ENCODE measurements at regions not wholly inside any gene's neighbourhood (a gene's known extent, or its start where the extent isn't known, plus 50 kb on each side); places are given as distances from the start of the nearest gene placed in this dataset.
"Not testable (repeated sequence)": the region's sequence is repeated elsewhere in the genome, so short reads cannot be mapped to it uniquely, and the experiment has no call there.

DNA sequence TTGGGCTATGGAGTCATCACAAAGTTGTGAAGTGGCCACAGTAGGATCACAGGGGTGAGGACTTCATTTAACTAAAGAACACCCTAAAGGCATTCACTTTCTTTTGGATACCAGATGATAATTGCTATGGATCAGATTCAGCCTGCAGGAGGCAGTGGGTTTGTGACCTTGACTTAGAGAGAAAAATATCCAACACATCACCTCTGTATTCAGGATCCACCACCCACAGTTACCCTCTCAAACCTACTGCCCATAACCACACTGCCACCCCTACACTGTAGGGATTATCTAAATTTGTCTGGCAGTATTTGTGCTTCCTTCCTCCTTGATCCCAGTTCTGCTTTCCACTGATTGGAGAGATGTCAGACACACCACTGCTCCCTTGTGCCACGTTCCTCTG, 269.4 kb downstream of the MYCN start:
- DNase-seq = no peak

DNA sequence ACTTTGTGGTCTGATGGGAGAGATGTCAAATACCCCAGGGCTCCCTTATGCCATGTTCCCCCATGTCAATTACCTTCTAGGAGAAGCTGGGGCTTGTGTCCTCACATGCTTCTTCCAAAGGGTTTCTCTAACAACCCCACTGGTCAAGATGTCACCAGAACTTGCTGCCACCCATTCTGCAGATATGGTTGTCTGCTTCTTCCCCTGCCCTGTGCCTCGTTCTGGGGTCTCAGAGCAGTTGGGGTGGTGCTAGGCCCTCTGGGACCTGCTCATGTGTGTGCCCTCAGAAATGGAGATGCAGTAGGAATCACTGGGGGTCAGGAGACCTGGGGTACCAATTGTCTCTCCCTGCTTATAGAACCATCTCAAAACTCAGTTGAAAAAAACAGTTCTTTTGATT, 268.6 kb downstream of the MYCN start:
- no peak for DNase-seq

DNA sequence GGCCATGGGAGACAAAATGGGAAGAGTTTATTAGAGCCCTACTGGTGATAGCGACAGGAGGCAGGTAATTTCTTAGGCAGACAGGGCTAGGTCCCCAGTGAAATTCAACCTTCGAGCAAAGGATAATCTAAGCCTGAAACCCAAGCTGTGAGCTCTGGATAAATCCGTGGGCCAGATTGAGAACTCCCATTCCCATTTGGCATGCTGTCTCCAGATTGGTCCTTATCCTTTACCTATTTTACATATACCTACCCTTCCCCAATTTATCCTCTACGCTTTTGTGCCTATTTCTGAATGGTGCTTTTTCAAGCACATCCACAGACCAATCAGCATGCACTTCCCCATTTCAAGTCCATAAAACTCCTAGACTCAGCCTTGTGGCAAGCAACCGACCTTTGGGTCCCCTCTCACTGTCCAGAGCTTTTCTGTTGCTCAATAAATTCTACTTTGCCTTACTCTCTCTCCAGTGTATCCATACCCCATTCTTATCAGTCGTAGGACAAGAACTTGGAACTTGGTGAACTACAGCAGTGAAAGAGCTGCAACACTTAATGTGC, 268.0 kb downstream of the MYCN start:
- no peak for DNase-seq

DNA sequence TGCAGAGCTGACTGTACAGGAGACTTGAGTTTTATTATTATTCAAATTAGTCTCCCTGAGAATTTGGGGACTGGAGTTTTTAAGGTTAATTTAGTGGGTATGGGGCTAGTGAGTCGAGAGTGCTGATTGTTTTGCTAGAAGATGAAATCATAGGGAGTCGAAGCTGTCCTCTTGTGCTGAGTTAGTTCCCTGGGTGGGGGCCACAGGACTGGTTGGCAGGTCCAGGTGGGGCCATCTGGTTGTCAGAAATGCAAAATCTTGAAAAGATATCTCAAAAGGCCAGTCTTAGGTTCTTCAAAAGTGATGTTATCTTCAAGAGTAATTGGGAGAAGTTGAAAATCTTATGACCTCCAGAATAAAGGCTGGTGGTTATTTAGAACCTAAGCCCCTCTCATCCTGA, 267.3 kb downstream of the MYCN start:
- DNase-seq = no peak

DNA sequence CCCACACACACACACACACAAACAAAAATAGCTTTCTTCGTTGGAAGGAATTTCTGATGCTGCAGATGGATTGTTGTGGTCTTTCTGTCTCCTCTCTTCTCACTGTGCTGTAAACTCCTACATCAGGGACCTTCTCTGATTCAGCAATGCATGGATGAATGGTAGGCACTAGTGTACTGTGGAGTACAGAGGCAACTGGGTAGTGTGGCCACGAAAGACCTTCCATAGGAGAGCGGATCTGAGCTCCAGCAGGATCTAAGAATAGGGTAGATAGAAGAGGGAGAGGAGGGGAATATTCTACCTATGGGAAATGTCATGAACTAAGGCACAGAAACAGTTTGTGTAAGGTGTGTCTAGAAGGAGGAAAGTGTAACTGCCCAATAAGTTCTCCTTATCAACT, 266.8 kb downstream of the MYCN start:
- no peak for DNase-seq

DNA sequence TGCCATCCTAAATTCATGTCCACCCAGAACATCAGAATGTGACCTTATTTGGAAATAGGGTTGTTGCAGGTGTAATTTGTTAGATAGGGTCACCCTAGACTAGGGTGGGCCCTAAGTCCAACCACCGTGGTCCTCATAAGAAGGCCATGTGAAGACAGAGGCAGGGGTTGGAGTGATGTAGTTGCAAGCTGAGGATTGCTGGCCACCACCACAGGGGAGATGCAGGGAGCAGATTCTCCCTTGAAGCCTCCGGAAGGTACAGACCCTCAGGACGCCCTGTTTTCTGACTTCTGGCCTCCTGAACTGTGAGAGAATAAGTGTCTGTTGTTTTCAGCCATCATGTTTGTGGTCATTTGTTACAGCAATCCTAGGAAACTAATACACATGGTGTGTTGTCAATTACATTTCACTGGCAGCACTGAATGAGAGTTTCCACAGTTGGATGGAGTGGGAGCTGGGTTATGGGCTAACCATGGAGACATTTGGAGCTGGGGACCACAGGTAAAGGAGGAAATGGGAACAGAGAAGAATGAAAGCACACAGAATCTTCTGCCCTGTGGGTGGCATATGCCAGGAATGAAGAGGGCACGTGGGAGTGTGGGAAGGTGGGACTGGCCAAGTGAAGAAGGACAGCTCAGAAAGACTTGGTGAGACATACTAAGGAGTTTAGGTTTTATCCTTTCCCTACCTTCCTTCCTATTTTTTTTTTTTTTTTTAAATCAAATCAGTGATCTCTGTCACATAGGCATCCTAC, 266.0 kb downstream of the MYCN start:
- DNase-seq = no peak

DNA sequence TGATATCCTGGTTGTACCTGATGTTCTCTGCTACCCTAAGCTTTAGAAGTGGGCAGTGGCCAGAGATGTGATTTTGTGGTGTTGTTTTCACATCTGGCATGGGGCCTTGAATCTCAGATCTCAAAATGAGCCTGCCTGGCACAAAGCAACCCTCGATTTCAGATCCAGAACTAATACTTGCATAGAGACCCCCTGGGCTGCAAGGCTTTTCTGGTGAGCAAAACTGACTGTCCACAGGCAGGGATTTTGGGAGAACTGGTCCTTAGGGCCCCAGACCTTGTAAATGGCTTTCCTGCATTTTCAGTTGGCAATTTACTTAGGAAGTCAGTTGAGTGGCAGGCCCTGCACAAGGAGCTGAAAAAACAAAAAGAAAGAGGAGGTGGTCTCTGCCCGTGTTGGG, 265.3 kb downstream of the MYCN start:
- DNase-seq = no peak

DNA sequence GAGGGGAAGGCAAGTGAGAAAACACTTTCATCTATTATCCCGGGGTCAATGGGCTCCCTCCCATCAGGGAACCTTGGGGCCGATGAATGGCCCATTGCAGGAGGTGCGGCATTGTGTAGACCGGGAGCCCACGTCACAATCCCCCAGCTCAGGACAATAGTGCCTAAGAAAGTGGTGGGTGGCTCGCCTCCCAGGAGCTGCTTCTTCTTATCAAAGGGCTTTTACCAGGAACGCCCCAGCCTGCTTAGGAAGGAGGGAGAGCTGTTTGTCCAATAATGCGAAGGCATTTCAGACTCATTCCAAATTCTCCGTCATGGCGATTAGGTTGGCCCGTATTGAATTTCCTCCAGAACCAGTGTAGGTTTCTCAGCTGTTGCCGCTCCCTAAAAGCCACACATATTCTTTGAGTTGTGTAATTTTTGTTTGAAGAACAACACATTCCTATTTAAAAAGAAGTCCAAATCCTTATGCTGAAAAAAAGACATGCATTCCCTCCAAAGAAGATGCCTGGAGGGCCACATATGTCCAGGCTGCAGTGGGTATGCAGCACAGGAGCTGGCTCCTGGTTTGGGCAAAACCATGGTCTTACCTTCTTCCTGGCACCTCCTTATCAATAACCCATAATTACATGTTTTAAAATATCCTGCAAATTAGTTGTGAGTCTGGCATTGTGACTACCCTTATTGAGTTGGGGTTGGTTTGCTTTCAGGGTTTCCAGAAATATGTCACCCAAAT, 264.7 kb downstream of the MYCN start:
- no peak for DNase-seq

DNA sequence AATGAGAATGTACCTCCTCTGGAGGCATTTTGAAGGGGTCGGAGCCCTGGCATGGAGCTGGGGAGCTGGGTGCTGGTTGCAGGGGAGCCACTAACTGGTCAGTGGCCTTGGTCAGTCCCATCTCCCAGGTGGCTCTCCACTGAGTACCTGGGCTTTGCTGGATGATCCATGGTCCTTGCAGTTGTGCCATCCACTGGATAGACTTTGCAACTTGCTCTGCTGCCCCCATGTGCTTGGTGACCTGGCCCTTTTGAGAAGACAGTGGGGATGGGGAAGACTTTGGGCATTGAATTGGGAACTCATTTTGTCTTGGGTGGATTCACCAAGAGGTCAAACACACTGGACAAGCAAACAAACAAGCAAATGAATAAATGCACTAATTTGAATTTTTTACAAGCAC, 263.9 kb downstream of the MYCN start:
- no peak for DNase-seq

DNA sequence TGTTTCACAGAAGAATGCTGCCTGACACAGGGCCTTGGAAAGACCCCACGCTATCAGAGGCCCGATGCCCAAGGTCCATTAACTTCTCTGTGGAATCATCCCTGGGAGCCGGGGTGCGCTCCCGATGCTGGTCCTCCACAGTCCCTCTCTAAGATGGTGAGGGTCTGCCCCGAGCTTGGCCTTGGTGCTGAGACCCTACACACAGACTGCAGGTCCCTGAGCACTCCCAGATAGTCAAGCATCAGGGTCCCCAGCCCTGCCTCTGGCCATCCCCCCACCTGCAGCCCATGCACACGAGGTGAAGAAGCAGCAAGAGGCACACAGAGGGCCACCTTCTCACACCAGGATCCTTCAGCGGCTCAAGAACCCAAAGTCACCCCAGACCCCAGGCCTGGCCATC, 263.3 kb downstream of the MYCN start:
- no peak for DNase-seq

DNA sequence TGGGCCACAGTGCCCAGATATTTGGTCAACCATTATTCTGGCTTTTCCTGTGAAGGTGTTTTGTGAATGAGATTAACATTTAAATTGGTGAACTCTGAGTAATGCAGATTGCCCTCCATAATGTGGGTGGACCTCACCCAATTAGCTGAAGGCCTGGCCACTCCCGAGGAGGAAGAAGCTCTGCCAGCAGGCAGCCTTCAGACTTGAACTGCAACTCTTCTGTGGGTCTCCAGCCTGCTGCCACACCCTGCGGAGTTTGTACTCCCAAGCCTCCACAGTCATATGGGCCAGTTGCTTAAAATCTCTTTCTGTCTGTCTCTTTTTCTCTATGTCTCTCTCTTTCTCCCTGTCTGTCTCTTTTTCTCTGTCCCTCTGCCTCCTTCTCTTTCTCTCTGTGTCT, 262.7 kb downstream of the MYCN start:
- no peak for DNase-seq

DNA sequence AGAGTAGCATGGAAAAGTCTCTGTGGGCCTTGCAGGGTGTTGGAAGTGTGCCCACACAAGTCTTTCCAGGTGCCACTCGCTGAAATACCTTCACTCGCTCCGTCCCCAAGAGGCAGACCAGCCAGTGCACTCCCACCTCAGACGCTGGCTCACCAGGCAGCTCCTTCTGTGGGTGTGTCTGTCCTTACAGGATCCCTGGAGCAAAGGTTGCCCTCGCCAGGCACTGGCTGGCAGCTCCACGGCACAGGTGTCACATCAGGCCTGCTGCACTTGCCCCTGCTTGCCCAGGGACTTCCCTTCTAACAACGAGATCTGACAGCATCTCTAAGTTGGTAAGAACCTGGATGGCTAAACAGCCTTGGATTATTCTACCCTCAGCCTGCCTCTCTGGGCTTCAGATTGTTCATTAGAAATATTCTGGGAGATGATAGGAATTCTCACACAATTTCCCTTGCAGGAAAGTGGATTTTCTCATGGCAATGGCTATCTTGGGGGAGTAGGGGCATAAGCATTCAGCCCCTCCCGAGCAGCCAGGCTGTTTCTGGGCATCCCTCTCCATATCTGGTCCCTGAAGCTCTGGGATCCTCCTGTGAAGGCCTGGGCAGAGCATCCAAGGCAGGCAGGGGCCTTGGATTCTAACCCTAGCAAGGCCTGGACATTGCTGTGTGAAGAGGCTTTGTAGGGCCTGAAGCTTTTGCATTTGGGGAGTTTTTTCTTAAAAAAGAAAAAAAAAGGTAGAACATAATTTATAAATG, 262.1 kb downstream of the MYCN start:
- DNase-seq = no peak

DNA sequence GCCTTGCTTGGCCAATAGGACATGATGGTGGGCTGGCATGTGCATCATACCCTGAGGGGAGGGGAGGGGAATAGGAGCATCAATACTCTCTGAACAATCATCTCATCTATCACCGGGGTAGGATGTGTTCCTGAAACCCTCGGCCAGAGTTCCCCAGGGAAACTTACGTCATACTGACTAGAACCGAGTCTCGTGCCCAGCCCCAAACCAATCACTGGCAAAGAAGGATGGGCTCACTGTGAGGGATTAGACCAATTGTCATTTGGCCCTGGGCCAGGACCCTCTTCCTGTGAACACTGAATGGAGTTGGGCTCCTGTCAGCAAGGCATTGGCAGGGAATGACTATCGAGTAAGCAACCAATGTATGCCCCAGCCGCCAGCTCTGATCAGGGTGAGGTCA, 261.5 kb downstream of the MYCN start:
- no peak for DNase-seq

DNA sequence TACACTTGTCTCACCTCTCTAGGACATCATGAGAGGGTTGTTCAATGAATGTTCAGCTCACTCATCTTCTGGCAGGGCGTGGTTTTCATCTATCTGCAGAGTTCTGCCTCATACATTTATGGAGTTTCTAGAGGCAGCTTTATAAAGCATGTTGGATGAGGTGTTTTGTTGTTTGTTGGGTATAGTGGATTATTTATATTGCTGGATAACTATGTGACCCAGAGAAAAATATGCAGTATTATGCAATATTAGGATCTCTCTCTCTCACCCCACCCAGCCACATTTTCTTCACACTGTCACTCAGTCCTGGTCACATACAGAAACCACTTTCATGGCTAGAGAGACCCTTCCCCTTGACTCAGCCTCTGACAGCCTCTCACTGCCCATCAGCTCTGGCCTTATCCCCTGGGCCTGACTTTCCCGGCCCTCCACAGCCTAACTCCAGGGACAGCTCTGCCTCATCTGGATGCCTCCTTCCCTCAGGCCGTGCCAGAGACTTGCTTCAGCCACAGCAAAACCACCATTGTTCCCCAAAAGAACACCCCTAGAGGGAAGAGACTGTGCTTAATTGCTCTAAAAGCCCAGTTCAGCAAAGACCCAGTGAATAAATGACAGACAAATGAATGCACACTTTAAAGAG, 260.3 kb downstream of the MYCN start:
- no peak for DNase-seq

DNA sequence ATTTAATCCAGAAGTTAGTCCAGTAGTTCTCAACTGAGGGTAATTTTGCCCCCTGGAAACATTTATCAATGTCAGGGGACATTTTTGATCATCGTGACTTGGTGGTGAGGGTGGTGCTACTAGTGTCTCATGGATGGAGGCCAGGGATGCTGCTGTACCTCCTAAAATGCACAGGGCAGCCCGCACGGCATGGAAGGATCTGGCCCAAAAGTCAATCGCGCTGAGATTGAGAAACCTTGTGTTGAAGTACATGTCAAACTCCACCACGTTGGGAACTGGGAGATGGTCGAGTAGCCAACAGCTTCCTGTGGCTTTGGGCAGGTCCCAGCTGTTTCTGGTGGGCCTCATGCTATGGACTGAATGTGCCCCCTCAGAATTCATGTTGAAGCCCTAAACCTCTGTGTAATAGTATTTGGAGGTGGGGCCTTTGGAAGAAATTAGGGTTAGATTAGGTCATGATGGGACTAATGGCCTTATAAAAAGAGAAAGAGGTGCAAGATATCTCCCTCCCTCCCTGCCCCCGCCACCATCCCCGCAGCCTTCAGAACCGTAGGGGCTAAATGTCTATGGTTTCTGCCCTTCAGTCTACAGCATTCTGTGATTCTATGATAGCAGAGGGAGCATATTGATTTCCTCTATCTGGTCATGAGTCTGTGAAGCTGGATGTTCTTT, 259.7 kb downstream of the MYCN start:
- no peak for DNase-seq

DNA sequence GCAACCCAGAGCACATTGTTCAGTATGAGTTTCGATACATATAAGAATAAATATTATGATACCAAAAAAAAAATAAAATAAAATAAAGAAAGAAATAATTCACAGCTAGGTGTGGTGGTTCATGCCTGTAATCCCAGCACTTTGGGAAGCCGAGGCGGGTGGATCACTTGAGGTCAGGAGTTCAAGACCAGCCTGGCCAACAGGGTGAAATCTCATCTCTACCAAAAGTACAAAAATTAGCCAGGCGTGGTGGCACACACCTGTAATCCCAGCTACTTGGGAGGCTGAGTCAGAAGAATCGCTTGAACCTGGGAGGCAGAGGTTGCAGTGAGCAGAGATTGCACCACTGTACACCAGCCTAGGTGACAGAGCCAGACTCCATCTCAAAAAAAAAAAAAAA, 258.9 kb downstream of the MYCN start:
- DNase-seq = not testable (repeated sequence)

DNA sequence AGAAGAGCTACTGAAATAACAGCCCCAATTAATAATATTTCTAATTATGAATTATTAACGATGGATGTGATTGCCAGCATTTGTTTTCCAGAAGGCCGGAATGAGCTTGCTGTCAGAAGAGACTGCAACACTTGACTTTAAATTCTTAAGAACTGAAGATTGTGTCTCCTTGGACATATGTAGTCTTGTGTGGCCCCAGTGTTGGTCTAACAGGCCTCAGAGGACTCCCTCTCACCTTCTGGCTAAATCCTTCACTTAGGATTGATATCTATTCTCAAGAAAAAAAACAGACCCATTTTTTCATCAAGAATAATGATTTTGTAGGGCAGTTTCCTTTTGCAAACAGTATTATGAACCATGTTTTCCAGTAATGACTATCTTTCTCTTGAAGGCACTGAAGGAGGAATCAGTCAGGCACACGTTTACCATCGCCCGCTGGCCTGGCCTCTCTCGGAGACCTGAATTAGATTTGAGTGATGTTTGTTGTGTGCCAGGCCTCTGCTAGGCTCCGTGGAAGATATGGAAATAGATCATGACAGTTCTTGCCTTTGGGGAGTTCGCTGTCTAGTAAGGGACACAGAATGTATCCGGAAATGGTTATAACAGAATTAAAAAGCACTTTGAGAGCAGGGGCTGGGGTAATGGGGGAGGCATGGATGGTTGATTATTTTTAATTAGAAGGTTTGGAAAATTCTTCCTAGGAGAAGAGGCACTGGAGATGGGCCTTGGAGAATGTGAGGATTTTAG, 258.0 kb downstream of the MYCN start:
- DNase-seq = no peak

DNA sequence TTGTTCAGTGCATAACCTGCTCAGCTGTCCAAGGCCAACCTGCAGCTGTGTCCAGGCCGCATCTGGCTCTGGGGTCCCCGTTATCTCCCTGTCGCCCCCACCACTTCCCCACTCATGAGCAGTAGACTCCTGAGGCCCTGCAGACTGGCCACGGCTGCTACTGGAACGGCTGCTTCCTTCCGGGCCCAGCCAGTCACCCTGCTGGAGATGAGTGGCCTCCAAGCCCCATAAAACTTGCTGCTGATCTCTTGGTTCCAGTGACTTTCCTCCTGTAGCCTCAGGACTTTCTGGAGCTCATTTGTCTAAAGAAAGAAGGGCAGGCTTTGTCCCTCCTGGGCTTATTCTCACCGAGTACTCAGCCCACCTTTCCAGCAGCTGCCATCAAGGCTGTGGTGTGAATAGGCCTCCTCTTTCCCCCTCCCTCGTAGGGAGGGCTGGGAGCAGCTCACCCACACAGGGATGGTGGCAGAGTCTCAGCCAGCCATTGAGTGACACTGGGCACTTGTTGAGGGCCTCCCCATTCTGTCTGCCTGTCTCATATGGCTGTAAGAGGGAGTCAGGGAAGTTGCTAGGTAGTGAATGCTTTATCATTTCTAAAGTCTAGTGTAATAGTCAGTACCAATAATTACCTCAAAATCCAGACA, 257.3 kb downstream of the MYCN start:
- no peak for DNase-seq

DNA sequence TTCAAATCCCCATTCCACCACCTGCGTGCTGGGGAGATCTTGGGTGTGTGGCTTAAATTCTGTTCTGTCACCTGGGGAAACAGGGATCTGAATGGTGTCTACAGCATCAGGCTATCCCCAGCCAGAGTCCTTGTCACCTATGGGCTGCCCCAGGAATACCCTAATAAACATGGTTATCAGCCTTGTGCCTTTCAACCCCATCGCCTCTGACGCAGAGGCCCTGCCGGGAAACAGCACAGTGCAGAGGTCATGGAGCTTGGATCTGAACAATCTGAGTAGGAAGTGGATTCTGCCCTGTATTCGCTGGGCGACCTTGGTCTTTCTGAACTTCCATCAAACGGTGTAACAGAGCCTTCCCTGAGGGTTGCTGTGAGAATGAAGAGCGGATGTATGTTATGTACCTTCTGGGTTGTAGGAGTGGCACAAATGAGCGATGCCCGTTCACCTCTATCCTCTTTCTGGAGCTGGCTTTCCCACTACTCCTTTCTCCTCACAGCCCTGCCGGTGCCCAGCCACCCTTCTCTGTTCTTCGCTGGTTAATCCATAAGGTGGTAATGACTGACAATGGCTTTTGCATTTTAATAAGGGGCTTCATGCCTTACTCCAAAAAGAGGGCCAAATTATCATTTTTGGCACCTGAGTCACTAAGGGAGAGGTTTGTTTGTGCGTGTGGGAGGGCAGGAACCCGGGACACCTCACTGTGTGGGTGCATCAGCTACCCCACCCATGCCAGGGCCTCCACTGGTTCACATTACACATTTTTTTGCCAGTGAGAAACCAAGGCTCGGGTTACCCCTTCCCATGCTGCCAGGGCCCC, 256.5 kb downstream of the MYCN start:
- DNase-seq = no peak

DNA sequence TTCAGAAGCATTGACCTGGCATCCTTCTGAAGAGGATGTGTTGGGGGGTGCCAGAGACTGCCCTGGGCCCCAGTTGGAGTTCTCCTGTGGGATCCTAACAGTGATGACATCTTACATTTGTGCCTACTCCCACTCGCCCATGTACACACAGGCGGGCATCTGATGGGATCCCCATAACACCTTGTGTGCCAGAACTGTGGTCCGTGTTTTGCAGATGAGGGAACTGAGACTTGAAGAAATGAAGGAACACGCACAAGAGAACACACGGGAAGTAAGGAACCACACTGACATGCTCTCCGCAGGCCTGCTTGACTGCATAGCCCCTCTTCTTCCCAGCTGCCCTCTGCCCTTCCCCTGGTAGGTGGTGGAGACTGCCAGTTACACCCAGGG, 255.3 kb downstream of the MYCN start:
- DNase-seq = no peak
